T-helper 2 cell treated with Interferon-gamma antibody and Interleukin-4, amounts not matched to agents 5 μg/mL and 100 μg/mL, for 36 hours (primary cell): ENCODE measurements at regions not wholly inside any gene's neighbourhood (a gene's known extent, or its start where the extent isn't known, plus 50 kb on each side); places are given as distances from the start of the nearest gene placed in this dataset.

Source experiments
- DNase-seq: peaks from one replicate; pipeline ENCODE4 v3.0.0; 2021; ENCODE audit warnings: low spot score
- H3K27ac Mint-ChIP-seq: one replicate; pipeline ENCODE4 v1.8.0; 2021; ENCODE audit warnings: mild to moderate bottlenecking, mixed read lengths
- H3K27me3 Mint-ChIP-seq: one replicate; pipeline ENCODE4 v1.8.0; 2021; ENCODE audit warnings: low read depth, mixed read lengths
- H3K36me3 Mint-ChIP-seq: one replicate; pipeline ENCODE4 v1.8.0; 2021; ENCODE audit warnings: low read depth, mixed read lengths
- H3K4me1 Mint-ChIP-seq: one replicate; pipeline ENCODE4 v1.8.0; 2021; ENCODE audit warnings: low read depth, mixed read lengths
- H3K4me3 Mint-ChIP-seq: one replicate; pipeline ENCODE4 v1.8.0; 2022; ENCODE audit warnings: mild to moderate bottlenecking, moderate library complexity, mixed read lengths
- H3K9me3 Mint-ChIP-seq: one replicate; pipeline ENCODE4 v1.8.0; 2021; ENCODE audit warnings: mixed read lengths

DNA sequence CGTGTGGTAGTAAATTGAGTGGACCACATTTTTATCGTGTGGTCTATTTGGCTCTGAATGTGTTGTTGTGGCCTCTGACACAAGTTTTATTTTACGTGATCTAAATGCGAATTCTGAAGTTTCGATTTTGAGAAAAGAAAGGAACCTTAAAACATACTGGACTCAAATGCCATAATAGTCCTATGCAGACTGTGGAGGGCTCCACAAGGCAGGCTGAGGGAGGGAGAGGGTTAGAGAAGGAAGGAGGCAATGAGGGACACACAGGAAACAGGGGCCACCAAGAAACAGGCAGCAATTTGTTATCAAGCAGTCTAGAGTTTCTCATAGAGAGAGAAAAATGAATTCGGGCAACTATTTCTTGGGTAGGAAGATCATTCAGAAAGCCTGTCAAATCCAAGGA is 110.4 kb upstream of the SEMA6A start:
- no peaks in the 10 kb centered on the region for H3K4me1 Mint-ChIP-seq
- H3K27ac Mint-ChIP-seq = no peak overlapping the region
- H3K36me3 Mint-ChIP-seq = no peaks in the 10 kb centered on the region
- no peaks in the 10 kb centered on the region for H3K27me3 Mint-ChIP-seq
- no peaks in the 10 kb centered on the region for H3K9me3 Mint-ChIP-seq
- no peak for DNase-seq
- H3K4me3 Mint-ChIP-seq = no peak overlapping the region

DNA sequence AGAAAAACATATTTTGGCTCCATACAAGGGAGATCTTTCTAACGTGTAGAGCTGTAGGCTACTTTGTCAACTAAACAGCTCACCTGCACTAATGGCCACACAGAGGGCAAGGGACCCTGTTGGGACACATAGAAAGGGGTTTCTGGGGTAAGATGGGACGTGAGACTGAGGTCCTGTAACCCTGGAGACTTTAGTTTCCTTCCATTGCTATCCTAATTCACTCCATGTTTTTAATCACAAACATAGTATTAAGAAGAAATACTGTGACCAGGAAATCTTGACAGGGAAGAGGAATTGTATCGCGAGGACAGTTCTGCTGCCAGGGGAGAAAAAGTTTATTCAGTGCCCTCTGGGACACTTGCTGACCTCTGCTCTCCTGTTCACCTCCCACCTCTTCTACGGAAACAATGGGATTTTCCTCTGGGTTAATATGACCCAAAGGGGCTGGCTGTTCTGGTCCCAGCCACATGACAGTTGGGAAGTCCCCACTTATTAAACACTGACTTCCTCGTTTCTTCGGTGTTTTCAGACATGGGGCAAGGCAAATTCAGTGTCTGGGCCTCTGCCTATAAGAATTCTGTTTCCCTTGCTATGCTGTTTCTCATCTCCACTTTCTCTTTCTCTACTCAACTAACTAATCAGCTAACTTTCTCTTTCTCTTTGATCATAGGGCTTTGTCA is 106.9 kb upstream of the SEMA6A start:
- Mint-ChIP-seq H3K27me3 (no peaks in the 10 kb centered on the region), H3K9me3 (no peaks in the 10 kb centered on the region), H3K4me3 (no peak overlapping the region), H3K27ac (no peak overlapping the region), H3K36me3 (no peaks in the 10 kb centered on the region), H3K4me1 (no peaks in the 10 kb centered on the region)
- no peak for DNase-seq

DNA sequence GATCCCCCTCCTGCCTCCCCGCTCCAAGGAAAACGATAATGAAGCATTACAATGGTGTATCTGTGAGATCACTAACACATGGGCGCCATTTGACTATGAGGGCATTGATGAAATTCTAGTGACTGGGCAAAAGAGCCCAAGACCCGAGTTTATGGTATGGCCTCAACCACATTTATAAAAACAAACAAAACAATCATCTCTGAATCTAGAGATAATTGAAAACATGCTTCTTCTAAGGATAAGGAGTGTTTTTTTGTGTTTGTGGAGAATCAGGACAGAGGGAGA is 100.9 kb upstream of the SEMA6A start:
- no peak overlapping the region for H3K4me3 Mint-ChIP-seq
- no peaks in the 10 kb centered on the region for H3K9me3 Mint-ChIP-seq
- no peaks in the 10 kb centered on the region for H3K36me3 Mint-ChIP-seq
- H3K27ac Mint-ChIP-seq = no peak overlapping the region
- H3K4me1 Mint-ChIP-seq = no peaks in the 10 kb centered on the region
- DNase-seq = no peak
- H3K27me3 Mint-ChIP-seq = no peaks in the 10 kb centered on the region

DNA sequence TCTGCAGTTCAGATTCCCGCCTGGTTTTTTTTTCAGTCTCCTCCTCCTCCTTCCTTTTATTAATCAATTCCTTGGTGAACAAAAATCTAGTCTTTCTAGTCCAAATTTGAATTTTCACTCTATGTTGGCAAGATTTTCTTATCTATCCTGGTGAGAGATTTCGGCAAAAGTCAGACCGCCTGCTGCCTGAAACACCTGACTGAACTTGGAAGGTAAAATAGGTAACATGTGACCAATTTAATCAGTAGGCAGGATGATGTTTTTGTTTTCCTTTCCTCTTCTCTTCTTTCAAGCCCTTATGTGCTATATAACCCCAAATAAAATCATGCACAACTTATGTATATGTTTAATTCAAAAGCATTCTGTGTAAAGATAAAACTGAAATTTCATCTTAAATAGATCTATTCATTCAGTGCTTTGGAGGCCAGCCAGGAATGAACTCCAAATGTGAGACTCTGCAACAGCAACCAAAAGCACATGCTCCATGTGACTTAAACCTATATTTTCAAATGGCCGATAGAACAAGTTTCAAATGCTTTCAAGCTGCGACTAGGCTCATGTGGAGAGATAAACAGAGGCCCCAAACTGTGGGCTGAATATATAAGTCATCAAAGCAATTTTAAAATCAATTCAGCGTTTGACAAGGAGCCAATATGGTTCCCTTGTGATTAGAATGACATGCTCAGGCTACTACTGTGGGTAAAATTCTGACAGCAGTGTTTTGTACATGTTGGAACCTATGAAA is 100.4 kb upstream of the SEMA6A start:
- Mint-ChIP-seq H3K27me3 (no peaks in the 10 kb centered on the region), H3K4me3 (no peak overlapping the region), H3K27ac (no peak overlapping the region), H3K4me1 (no peaks in the 10 kb centered on the region), H3K9me3 (no peaks in the 10 kb centered on the region), H3K36me3 (no peaks in the 10 kb centered on the region)
- no peak for DNase-seq

DNA sequence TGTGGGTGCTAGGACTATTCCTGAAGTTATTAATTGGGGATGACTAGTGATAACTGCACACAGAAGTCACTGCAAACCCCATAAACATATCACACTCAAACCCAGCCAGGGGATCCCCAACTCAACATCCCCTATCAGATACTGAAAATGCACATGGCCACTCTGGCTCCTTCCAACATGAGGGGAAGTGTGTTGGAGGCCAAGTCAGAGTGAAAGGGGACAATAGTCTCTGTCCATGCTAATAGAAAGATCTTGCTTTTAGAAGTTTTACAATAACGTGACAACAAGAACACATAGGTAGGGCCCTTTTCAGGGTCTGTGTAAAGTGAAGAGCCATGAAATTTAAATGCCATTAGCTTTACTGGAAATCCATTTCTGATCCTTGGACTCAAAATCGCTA is 98.8 kb upstream of the SEMA6A start:
- Mint-ChIP-seq H3K36me3 (no peaks in the 10 kb centered on the region), H3K27ac (no peak overlapping the region), H3K27me3 (peaks cover 2% of the 10 kb centered on the region), H3K9me3 (no peaks in the 10 kb centered on the region), H3K4me3 (no peak overlapping the region), H3K4me1 (no peaks in the 10 kb centered on the region)
- no peak for DNase-seq

DNA sequence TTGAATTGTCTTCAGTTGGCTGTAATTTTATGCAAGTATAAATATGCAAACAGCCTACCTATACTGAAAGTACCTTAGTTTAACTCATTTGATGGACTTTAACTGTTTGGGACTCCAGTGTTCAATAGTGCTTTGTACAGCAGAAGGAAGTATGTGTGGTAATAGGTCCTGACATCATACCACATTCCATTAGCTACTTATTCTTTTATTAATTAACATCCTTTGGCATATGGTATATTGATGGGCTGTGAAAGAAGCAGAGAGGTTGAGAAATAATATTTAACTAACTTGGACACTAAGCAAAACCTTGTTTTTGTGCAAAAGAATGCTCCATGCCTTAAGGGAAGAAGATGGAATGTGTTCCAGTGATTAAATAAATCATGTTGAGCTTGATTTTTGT is 97.6 kb upstream of the SEMA6A start:
- H3K36me3 Mint-ChIP-seq = no peaks in the 10 kb centered on the region
- no peak overlapping the region for H3K27ac Mint-ChIP-seq
- no peak overlapping the region for H3K4me3 Mint-ChIP-seq
- DNase-seq = no peak
- peaks cover 2% of the 10 kb centered on the region for H3K27me3 Mint-ChIP-seq
- H3K4me1 Mint-ChIP-seq = no peaks in the 10 kb centered on the region
- no peaks in the 10 kb centered on the region for H3K9me3 Mint-ChIP-seq

DNA sequence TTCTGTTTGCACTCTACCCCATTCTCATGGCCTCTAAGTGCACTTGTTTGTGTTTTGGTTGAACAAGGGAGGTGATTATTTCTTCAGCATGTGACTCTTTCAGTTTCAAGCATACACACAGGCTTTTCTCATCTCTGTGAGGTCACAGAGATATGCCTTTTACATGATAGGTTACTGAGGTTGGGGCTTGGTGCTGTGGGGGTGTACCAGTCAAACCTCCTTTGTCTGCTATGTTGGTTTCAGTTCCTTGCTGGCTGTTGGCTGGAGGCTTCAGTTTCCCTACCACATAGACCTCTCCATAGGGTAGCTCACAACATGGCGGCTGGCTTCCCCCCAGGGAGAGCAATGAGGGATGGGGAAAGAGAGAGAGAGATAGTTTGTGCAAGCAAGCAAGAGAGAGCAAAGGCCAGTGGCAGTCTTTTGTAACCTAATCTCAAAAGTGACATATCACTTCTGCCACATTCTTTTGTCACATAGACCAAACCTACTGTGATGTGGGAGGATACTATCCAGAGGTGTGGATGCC is 96.7 kb upstream of the SEMA6A start:
- Mint-ChIP-seq H3K9me3 (no peaks in the 10 kb centered on the region), H3K27ac (no peak overlapping the region), H3K36me3 (no peaks in the 10 kb centered on the region), H3K4me3 (no peak overlapping the region), H3K4me1 (no peaks in the 10 kb centered on the region), H3K27me3 (peaks cover 2% of the 10 kb centered on the region)
- no peak for DNase-seq

DNA sequence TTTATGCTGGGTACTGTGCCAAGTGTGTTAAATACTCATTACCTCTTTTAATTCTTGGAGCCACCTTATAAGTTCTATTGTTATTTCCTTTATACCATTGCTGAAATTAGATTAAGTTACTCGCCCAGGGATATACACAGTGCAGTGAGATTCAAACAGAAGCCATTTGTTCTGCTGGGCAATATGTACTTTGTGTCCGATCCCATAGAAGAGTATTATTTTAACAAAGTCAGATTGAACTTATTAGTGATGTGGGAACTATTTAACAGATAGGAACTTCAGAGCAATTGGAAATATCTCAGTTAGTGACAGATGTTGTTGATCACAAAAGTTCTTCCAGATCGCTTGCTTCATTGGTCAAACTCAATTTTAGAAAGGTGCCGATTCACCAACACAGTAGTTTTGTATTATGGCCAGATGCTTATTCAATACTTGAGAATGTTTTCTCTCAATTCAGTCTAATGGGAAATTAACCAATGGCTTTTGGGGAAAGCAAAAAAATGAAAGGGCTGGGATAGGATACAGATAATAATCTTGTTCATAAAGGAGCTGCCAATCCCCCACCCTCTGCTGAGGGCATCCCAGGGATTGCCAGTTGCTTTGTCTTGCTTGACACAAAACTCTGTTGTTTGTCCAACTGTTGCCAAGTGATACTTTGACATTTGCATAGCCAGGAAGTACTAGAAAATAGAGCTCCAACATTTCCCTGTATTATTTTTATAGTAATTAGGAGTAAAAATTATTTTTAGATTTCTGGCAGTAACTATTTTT is 94.8 kb upstream of the SEMA6A start:
- DNase-seq = no peak
- H3K36me3 Mint-ChIP-seq = no peaks in the 10 kb centered on the region
- H3K4me1 Mint-ChIP-seq = no peaks in the 10 kb centered on the region
- H3K27ac Mint-ChIP-seq = no peak overlapping the region
- peaks cover 2% of the 10 kb centered on the region for H3K27me3 Mint-ChIP-seq
- no peaks in the 10 kb centered on the region for H3K9me3 Mint-ChIP-seq
- H3K4me3 Mint-ChIP-seq = no peak overlapping the region

DNA sequence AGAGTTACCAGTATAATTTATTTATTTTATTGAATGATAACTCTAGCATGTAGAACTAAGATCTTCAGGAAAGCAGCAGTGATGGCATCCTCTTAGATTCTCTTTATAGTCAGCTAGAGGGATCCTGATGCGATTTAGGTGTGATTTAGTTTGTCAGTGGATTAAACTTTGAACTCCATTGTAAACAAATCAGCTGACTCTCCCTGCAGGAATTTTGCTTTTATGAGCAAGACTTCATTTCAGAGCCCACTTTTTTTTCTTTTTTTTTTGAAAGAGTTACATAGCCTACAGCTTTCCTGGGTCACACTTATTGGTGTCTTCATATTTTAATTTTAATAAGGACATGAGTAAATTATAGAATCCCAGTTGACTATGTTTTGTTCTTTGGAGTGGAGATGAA is 93.8 kb upstream of the SEMA6A start:
- H3K4me1 Mint-ChIP-seq = no peaks in the 10 kb centered on the region
- H3K4me3 Mint-ChIP-seq = no peak overlapping the region
- no peak overlapping the region for H3K27ac Mint-ChIP-seq
- H3K9me3 Mint-ChIP-seq = no peaks in the 10 kb centered on the region
- no peaks in the 10 kb centered on the region for H3K36me3 Mint-ChIP-seq
- H3K27me3 Mint-ChIP-seq = peaks cover 2% of the 10 kb centered on the region
- no peak for DNase-seq

DNA sequence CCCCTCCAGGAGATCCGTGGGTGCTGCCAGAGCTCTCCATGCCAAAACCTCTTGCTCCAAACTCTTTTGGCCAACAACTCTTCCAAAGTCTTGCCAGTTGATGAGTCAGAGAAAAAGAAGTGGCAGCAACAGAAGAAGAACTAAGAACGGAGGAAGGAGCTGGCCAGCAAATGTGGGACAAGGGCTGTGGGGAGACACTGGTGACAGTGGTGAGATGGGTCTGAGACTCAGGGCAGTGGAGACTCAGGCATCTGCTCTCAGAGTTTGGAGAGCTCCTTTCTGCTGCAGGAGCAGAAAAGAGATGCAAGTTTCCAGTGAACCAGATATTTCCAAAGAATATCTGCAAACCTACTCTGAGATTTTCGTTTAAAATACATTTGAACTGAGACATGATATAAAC is 92.3 kb upstream of the SEMA6A start:
- DNase-seq = no peak
- no peaks in the 10 kb centered on the region for H3K36me3 Mint-ChIP-seq
- H3K4me3 Mint-ChIP-seq = no peak overlapping the region
- H3K27ac Mint-ChIP-seq = no peak overlapping the region
- peaks cover 2% of the 10 kb centered on the region for H3K27me3 Mint-ChIP-seq
- H3K4me1 Mint-ChIP-seq = no peaks in the 10 kb centered on the region
- no peaks in the 10 kb centered on the region for H3K9me3 Mint-ChIP-seq

DNA sequence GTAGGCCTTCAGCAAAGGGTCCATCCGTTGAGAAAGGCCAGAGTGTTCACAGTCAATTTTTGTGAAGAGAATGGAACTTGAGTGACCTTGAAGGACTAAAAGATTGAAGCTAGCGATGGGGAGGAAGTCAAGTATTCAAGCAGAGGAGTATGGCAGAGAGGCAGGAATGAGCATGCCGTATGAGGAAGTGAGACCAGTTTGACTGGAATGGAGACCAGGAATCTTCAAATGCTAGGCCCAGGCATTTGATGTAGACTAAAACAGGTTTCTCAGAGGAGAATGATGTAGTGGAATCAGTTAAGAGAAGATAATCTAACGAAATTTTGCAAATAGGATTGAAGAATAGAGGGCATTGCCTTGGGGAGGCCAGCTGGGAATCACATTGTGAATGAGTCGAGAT is 90.4 kb upstream of the SEMA6A start:
- Mint-ChIP-seq H3K27ac (no peak overlapping the region), H3K27me3 (peaks cover 2% of the 10 kb centered on the region), H3K36me3 (no peaks in the 10 kb centered on the region), H3K4me1 (no peaks in the 10 kb centered on the region), H3K4me3 (no peak overlapping the region), H3K9me3 (peaks cover 3% of the 10 kb centered on the region)
- no peak for DNase-seq

DNA sequence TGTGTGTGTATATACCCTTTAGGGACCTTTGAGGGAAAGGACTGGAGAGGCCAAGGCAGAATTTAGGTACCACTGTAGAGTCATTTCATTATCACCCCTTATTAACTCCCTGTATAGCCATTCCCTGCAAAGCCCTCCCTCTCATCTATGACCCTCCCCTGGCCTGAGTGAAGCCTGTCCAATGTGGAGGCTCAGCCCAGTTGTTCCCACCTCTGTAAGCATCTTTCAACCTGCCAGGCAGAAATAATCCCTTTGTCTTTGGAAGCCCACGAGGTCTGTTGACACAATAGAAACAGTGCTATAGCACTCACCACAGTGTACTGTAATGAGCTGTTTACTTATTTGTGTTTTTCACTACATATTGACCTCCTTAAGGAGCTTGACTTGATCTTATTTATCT is 88.5 kb upstream of the SEMA6A start:
- Mint-ChIP-seq H3K9me3 (peaks cover 3% of the 10 kb centered on the region), H3K27me3 (no peaks in the 10 kb centered on the region), H3K4me3 (no peak overlapping the region), H3K27ac (no peak overlapping the region), H3K36me3 (no peaks in the 10 kb centered on the region), H3K4me1 (no peaks in the 10 kb centered on the region)
- DNase-seq = no peak

DNA sequence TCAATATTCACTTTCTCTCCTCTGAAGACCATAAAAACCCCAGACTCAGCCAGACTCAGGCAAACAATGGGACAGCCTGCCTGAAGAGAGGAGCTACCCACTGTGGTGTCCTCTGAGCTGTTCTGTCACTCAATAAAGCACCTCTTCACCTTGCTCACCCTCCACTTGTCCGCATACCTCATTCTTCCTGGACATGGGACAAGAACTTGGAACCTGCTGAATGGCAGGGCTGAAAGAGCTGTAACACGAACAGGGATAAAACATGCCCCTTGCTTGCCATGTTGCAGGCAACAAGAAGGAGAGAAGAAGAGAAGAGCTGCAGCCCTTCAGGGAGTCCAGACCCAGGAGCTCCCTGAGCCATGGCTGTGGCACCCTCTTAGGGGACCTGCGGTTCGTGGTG is 86.8 kb upstream of the SEMA6A start:
- Mint-ChIP-seq H3K4me3 (no peak overlapping the region), H3K4me1 (no peaks in the 10 kb centered on the region), H3K36me3 (no peaks in the 10 kb centered on the region), H3K27ac (no peak overlapping the region), H3K9me3 (peaks cover 3% of the 10 kb centered on the region), H3K27me3 (no peaks in the 10 kb centered on the region)
- no peak for DNase-seq

DNA sequence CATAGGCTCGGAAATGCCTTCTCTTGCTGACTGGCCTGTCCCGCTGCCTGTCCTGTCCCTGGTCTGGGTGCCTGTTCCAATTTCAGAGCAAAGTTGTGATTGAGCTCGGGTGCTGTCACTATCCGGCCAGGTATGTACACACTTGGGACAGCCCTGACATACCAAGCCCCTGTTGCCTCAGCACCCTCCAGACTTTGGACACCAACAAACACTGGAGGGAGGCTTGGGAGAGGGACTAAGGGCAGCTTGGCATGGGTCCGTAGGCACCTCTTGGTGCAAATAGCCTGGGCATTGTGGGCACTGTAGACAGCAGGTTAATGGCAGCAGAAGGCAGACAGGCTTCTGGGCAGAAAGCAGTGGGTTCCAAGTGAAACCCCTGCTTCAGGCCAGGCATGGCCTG is 86.3 kb upstream of the SEMA6A start:
- Mint-ChIP-seq H3K4me1 (no peaks in the 10 kb centered on the region), H3K27ac (no peak overlapping the region)

More for the DNA sequence above, 86.3 kb upstream of the SEMA6A start:
- DNase-seq = no peak
- H3K4me3 Mint-ChIP-seq = no peak overlapping the region
- peaks cover 3% of the 10 kb centered on the region for H3K9me3 Mint-ChIP-seq
- H3K27me3 Mint-ChIP-seq = no peaks in the 10 kb centered on the region
- H3K36me3 Mint-ChIP-seq = no peaks in the 10 kb centered on the region
